HepG2 (cell line): ENCODE measurements at regions not wholly inside any gene's neighbourhood (a gene's known extent, or its start where the extent isn't known, plus 50 kb on each side); places are given as distances from the start of the nearest gene placed in this dataset.

Experiments used
- ATAC-seq: fragments of 200-7000 bp; cut with Tn5 transposase; 3 replicates; pipeline ENCODE4 v1.9.1; 2020; ENCODE audit warnings: mild to moderate bottlenecking, moderate library complexity
- BruUV-seq: library from RNA; stranded (reverse); fragments of 400-500 nt; replicated peaks from 2 replicates; lab custom pipeline; 2021; lab: Mats Ljungman, UMichigan
- CTCF ChIA-PET: fragments of 300-600 bp; formaldehyde crosslinking; extraction: SDS; loops from one replicate; lab custom pipeline; 2021; ENCODE audit warnings: low total read pairs, inconsistent platforms, low intra/inter-chr PET ratio; lab: Yijun Ruan, JAX
- POLR2A ChIA-PET: fragments of 350-600 bp; sonication (Branson Sonifier 250); formaldehyde crosslinking; loops from one replicate; lab custom pipeline; 2020; ENCODE audit warnings: antibody characterized with exemption, inconsistent platforms; lab: Yijun Ruan, JAX
- DNase-seq: peaks from one replicate; pipeline ENCODE4 v3.0.0-alpha.2; 2015; ENCODE audit warnings: low spot score
- FAIRE-seq: peaks from 3 replicates; lab custom pipeline; 2011; peaks lifted over from hg19 to GRCh38; lab: Jason Lieb, UNC
- H2AFZ ChIP-seq: one replicate; pipeline ENCODE4 v1.6.1; 2011; ENCODE audit warnings: low read length, inconsistent platforms
- H3K27ac ChIP-seq: fragments of 300-600 bp; 3 replicates; pipeline ENCODE4 v1.8.0; 2011; ENCODE audit warnings: mixed run types, mild to moderate bottlenecking, mixed read lengths, low read length, inconsistent platforms; ENCODE audit not compliant: insufficient read depth; ENCODE audit errors: extremely low read length
- H3K27me3 ChIP-seq, 2 experiments: fragments of 200-600 bp in 1 of 2; 2 replicates in 1 of 2; 3 replicates in 1 of 2; pipeline versions ENCODE4 v1.6.0 to v1.8.0; 2011; ENCODE audit warnings: low read length in 2 of 2, mild to moderate bottlenecking in 2 of 2, moderate library complexity in 2 of 2, inconsistent platforms in 1 of 2; ENCODE audit not compliant: insufficient read depth in 2 of 2, control insufficient read depth in 1 of 2
- H3K36me3 ChIP-seq, 2 experiments: fragments of 200-600 bp in 1 of 2; replicated peaks in 1 of 2; 2 replicates in 1 of 2; 3 replicates in 1 of 2; pipeline versions ENCODE4 v1.5.1 to v1.8.0; 2011; ENCODE audit warnings: low read length in 2 of 2, inconsistent platforms in 1 of 2; ENCODE audit not compliant: insufficient read depth in 2 of 2, control insufficient read depth in 1 of 2
- H3K4me1 ChIP-seq: 2 replicates; pipeline ENCODE4 v1.5.1; 2012; ENCODE audit warnings: low read length, inconsistent platforms; ENCODE audit not compliant: insufficient read depth
- H3K4me2 ChIP-seq: 2 replicates; pipeline ENCODE4 v1.6.0; 2011; ENCODE audit warnings: low read depth, low read length, inconsistent platforms
- H3K4me3 ChIP-seq, 3 experiments: fragments of 200-600 bp in 1 of 3; sonication (generic), shearing (Covaris generic) in 1 of 3; replicated peaks in 1 of 3; 2 replicates each; pipeline ENCODE4 v1.5.1; 2011 to 2016; ENCODE audit warnings: low read length in 3 of 3, inconsistent platforms in 2 of 3, low read depth in 2 of 3, mild to moderate bottlenecking in 2 of 3, control low read depth in 1 of 3, mixed read lengths in 1 of 3; ENCODE audit not compliant: insufficient read depth in 1 of 3
- H3K79me2 ChIP-seq: one replicate; pipeline ENCODE4 v1.6.1; 2011; ENCODE audit warnings: low read length, inconsistent platforms; ENCODE audit not compliant: insufficient read depth
- H3K9ac ChIP-seq: 2 replicates; pipeline ENCODE4 v1.6.0; 2011; ENCODE audit warnings: mild to moderate bottlenecking, low read depth, low read length, inconsistent platforms; ENCODE audit not compliant: insufficient read depth
- H3K9me3 ChIP-seq: 2 replicates; pipeline ENCODE4 v1.5.1; 2012; ENCODE audit warnings: mild to moderate bottlenecking, low read length
- H4K20me1 ChIP-seq: 2 replicates; pipeline ENCODE4 v1.6.0; 2011; ENCODE audit warnings: inconsistent platforms, mild to moderate bottlenecking, low read length, moderate library complexity; ENCODE audit not compliant: insufficient read depth
- ATF7-NPFF ChIP-seq: sonication (generic); formaldehyde crosslinking; IDR thresholded peaks from 2 replicates; pipeline ENCODE4 v1.8.1; 2023; ENCODE audit warnings: mild to moderate bottlenecking, low read depth, missing genetic modification reagents, moderate library complexity
- GTF3A ChIP-seq: sonication (generic); formaldehyde crosslinking; conservative IDR thresholded peaks from 2 replicates; pipeline ENCODE4 v1.4.0; 2020; ENCODE audit warnings: mild to moderate bottlenecking, missing genetic modification reagents
- KAT7 ChIP-seq: IDR thresholded peaks from 2 replicates; pipeline ENCODE4 v1.6.1; 2018; ENCODE audit warnings: borderline replicate concordance, missing compliant biosample characterization
- NCOA1 ChIP-seq: sonication (generic); formaldehyde crosslinking; IDR thresholded peaks from 2 replicates; pipeline ENCODE4 v1.9.0; 2021; ENCODE audit warnings: missing genetic modification reagents
- NONO ChIP-seq, 2 experiments: fragments of 450-650 bp in 1 of 2; sonication (generic) in 1 of 2; formaldehyde crosslinking in 1 of 2; IDR thresholded peaks in 1 of 2; conservative IDR thresholded peaks in 1 of 2; 2 replicates each; pipeline versions ENCODE4 v1.6.1 to v1.8.0; 2017 to 2022; ENCODE audit warnings: mild to moderate bottlenecking in 1 of 2, missing genetic modification reagents in 1 of 2, moderate library complexity in 1 of 2
- ZBTB21 ChIP-seq: sonication (generic); formaldehyde crosslinking; IDR thresholded peaks from 2 replicates; pipeline ENCODE4 v1.4.0; 2020; ENCODE audit warnings: missing genetic modification reagents
- ZNF547 ChIP-seq: sonication (generic); formaldehyde crosslinking; IDR thresholded peaks from 2 replicates; pipeline ENCODE4 v1.5.1; 2020; ENCODE audit warnings: mild to moderate bottlenecking, missing genetic modification reagents
- ZNF746 ChIP-seq: sonication (generic); formaldehyde crosslinking; IDR thresholded peaks from 2 replicates; pipeline ENCODE4 v1.8.0; 2022; ENCODE audit warnings: mild to moderate bottlenecking, missing genetic modification reagents
- ZSCAN31 ChIP-seq: sonication (generic); formaldehyde crosslinking; IDR thresholded peaks from 2 replicates; pipeline ENCODE4 v1.5.0; 2020; ENCODE audit warnings: low read depth, mild to moderate bottlenecking, missing genetic modification reagents
- WGBS: methylation state at CpG from one replicate; pipeline ENCODE4 v1.1.6; 2017; ENCODE audit warnings: low lambda C conversion rate; 5-methylcytosine and 5-hydroxymethylcytosine counted together
- in situ Hi-C: cut with HindIII; loops from 2 replicates; pipeline ENCODE4 v1.10.0; 2017; ENCODE audit warnings: low pct_unique_long_range_greater_than_20kb; ENCODE audit not compliant: extremely low pct_ligation_motif_present
- intact Hi-C: fragments of 100-400 bp; cut with micrococcal nuclease; formaldehyde crosslinking; loops from one replicate; pipeline ENCODE4 v1.10.0; 2022; ENCODE audit not compliant: unreplicated experiment
- TF ChIP-seq, protein P1 (sequence below): sonication (generic); formaldehyde crosslinking; IDR thresholded peaks from 2 replicates; pipeline ENCODE4 v1.9.0; 2021; ENCODE audit warnings: missing genetic modification reagents, borderline replicate concordance
- TF ChIP-seq, protein P2 (sequence below): sonication (generic); formaldehyde crosslinking; IDR thresholded peaks from 2 replicates; pipeline ENCODE4 v1.5.0; 2020; ENCODE audit warnings: missing genetic modification reagents, mild to moderate bottlenecking, borderline replicate concordance
- TF ChIP-seq, protein P3 (sequence below): sonication (generic); formaldehyde crosslinking; IDR thresholded peaks from 2 replicates; pipeline ENCODE4 v1.4.0; 2020; ENCODE audit warnings: missing genetic modification reagents
- TF ChIP-seq, protein P4 (sequence below): sonication (generic); formaldehyde crosslinking; IDR thresholded peaks from 2 replicates; pipeline ENCODE4 v1.4.0; 2020; ENCODE audit warnings: missing genetic modification reagents
- TF ChIP-seq, protein P5 (sequence below): sonication (generic); formaldehyde crosslinking; IDR thresholded peaks from 2 replicates; pipeline ENCODE4 v1.8.1; 2023; ENCODE audit warnings: mild to moderate bottlenecking, missing genetic modification reagents

DNA sequence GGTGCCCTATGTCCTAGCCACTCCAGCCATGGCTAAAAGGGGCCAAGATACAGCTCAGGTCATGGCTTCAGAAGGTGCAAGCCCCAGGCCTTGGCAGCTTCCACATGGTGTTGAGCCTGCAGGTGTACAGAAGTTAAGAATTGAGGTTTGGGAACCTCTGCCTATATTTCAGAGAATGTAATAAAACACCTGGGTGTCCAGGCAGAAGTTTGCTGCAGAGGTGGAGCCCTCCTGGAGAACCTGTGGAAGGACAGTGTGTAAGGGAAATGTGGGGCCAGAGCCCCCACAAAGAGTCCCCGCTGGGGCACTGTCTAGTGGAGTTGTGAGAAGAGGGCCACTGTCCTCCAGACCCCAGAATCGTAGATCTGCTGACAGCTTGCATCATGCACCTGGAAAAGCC is 74.1 kb downstream of the SMIM21 start (continued):
- TF ChIP-seq, protein P1, sequence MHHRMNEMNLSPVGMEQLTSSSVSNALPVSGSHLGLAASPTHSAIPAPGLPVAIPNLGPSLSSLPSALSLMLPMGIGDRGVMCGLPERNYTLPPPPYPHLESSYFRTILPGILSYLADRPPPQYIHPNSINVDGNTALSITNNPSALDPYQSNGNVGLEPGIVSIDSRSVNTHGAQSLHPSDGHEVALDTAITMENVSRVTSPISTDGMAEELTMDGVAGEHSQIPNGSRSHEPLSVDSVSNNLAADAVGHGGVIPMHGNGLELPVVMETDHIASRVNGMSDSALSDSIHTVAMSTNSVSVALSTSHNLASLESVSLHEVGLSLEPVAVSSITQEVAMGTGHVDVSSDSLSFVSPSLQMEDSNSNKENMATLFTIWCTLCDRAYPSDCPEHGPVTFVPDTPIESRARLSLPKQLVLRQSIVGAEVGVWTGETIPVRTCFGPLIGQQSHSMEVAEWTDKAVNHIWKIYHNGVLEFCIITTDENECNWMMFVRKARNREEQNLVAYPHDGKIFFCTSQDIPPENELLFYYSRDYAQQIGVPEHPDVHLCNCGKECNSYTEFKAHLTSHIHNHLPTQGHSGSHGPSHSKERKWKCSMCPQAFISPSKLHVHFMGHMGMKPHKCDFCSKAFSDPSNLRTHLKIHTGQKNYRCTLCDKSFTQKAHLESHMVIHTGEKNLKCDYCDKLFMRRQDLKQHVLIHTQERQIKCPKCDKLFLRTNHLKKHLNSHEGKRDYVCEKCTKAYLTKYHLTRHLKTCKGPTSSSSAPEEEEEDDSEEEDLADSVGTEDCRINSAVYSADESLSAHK: no peak
- TF ChIP-seq, protein P2, sequence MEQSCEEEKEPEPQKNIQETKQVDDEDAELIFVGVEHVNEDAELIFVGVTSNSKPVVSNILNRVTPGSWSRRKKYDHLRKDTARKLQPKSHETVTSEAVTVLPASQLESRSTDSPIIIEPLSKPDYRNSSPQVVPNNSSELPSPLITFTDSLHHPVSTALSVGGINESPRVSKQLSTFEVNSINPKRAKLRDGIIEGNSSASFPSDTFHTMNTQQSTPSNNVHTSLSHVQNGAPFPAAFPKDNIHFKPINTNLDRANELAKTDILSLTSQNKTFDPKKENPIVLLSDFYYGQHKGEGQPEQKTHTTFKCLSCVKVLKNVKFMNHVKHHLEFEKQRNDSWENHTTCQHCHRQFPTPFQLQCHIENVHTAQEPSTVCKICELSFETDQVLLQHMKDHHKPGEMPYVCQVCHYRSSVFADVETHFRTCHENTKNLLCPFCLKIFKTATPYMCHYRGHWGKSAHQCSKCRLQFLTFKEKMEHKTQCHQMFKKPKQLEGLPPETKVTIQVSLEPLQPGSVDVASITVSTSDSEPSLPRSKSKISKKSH (CRISPR knock-in tag): no peak
- no peak for TF ChIP-seq GTF3A (CRISPR knock-in tag)

DNA sequence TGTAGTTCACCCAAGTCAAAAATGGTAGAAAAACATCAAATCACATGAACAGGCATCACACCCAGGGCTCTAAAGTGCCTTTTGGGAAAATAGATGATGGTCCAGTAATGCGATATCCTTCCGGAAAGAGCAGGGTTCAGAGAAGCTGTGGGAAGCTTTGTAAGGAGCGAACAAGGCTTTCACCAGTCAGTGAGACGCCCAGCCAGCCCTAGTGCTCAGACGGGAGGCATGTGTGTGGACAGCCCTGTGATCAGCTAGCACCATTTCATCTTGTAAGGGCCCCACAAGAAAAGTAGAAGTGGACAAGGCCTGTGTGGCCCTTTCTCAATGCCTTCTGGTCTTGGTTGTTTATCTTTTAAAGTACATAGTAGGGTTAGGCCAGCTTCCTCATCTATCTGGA is 76.1 kb downstream of the SMIM21 start:
- H3K36me3 ChIP-seq: no peaks in the 10 kb centered on the region
- no peak overlapping the region for H2AFZ ChIP-seq
- FAIRE-seq (no peak), ATAC-seq (no peak), DNase-seq (no peak)
- no peak overlapping the region for H3K27ac ChIP-seq
- 36% methylated on average over 5 of the region's 5 CpGs for WGBS
- H3K4me1 ChIP-seq: no peaks in the 10 kb centered on the region
- no peak overlapping the region for H3K4me2 ChIP-seq
- no peaks in the 10 kb centered on the region for H4K20me1 ChIP-seq
- ChIA-PET POLR2A (no interaction called here), CTCF (no interaction called here)
- intact Hi-C loops: no loop called here
- H3K79me2 ChIP-seq: no peaks in the 10 kb centered on the region
- no peak overlapping the region for H3K4me3 ChIP-seq
- H3K9me3 ChIP-seq: peaks cover 21% of the 10 kb centered on the region
- in situ Hi-C loops: no loop called here
- no TSS peak for BruUV-seq
- H3K27me3 ChIP-seq: peaks cover 0 to 10% of the 10 kb centered on the region in 2 experiments; a peak in 1 of 5 replicates
- no peak overlapping the region for H3K9ac ChIP-seq
- TF ChIP-seq, protein P3, sequence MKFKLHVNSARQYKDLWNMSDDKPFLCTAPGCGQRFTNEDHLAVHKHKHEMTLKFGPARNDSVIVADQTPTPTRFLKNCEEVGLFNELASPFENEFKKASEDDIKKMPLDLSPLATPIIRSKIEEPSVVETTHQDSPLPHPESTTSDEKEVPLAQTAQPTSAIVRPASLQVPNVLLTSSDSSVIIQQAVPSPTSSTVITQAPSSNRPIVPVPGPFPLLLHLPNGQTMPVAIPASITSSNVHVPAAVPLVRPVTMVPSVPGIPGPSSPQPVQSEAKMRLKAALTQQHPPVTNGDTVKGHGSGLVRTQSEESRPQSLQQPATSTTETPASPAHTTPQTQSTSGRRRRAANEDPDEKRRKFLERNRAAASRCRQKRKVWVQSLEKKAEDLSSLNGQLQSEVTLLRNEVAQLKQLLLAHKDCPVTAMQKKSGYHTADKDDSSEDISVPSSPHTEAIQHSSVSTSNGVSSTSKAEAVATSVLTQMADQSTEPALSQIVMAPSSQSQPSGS (CRISPR knock-in tag): no peak
- TF ChIP-seq KAT7: no peak
- TF ChIP-seq NONO (IDR thresholded peaks at IDR 0.05): no peak
- TF ChIP-seq NONO (CRISPR knock-in tag; conservative IDR thresholded peaks at IDR 0.05): no peak
- TF ChIP-seq ZBTB21: no peak
- TF ChIP-seq ZNF547: no peak
- no peak for TF ChIP-seq ZSCAN31
- TF ChIP-seq NCOA1 (CRISPR knock-in tag): no peak
- TF ChIP-seq, protein P4, sequence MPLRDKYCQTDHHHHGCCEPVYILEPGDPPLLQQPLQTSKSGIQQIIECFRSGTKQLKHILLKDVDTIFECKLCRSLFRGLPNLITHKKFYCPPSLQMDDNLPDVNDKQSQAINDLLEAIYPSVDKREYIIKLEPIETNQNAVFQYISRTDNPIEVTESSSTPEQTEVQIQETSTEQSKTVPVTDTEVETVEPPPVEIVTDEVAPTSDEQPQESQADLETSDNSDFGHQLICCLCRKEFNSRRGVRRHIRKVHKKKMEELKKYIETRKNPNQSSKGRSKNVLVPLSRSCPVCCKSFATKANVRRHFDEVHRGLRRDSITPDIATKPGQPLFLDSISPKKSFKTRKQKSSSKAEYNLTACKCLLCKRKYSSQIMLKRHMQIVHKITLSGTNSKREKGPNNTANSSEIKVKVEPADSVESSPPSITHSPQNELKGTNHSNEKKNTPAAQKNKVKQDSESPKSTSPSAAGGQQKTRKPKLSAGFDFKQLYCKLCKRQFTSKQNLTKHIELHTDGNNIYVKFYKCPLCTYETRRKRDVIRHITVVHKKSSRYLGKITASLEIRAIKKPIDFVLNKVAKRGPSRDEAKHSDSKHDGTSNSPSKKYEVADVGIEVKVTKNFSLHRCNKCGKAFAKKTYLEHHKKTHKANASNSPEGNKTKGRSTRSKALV: no peak
- no peak for TF ChIP-seq ATF7-NPFF (CRISPR knock-in tag)
- TF ChIP-seq, protein P5, sequence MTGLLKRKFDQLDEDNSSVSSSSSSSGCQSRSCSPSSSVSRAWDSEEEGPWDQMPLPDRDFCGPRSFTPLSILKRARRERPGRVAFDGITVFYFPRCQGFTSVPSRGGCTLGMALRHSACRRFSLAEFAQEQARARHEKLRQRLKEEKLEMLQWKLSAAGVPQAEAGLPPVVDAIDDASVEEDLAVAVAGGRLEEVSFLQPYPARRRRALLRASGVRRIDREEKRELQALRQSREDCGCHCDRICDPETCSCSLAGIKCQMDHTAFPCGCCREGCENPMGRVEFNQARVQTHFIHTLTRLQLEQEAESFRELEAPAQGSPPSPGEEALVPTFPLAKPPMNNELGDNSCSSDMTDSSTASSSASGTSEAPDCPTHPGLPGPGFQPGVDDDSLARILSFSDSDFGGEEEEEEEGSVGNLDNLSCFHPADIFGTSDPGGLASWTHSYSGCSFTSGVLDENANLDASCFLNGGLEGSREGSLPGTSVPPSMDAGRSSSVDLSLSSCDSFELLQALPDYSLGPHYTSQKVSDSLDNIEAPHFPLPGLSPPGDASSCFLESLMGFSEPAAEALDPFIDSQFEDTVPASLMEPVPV (CRISPR knock-in tag): no peak
- no peak for TF ChIP-seq ZNF746 (CRISPR knock-in tag)
